PC-9 (cell line): ENCODE measurements at regions not wholly inside any gene's neighbourhood (a gene's known extent, or its start where the extent isn't known, plus 50 kb on each side); places are given as distances from the start of the nearest gene placed in this dataset.

ENCODE experiments used
- EZH2 ChIP-seq: fragments of 200-600 bp; sonication (generic); IDR thresholded peaks from 2 replicates; pipeline ENCODE4 v1.8.0; 2017; ENCODE audit warnings: antibody characterized with exemption, low read depth
- TF ChIP-seq, protein P1 (sequence below): fragments of 200-600 bp; sonication (generic); conservative IDR thresholded peaks from 2 replicates; pipeline ENCODE4 v1.6.1; 2017; ENCODE audit warnings: mixed run types, antibody characterized with exemption, mild to moderate bottlenecking, moderate library complexity

GRCh38 chr5:114204923-114205322, 156.9 kb upstream of the KCNN2 start:
- TF ChIP-seq, protein P1, sequence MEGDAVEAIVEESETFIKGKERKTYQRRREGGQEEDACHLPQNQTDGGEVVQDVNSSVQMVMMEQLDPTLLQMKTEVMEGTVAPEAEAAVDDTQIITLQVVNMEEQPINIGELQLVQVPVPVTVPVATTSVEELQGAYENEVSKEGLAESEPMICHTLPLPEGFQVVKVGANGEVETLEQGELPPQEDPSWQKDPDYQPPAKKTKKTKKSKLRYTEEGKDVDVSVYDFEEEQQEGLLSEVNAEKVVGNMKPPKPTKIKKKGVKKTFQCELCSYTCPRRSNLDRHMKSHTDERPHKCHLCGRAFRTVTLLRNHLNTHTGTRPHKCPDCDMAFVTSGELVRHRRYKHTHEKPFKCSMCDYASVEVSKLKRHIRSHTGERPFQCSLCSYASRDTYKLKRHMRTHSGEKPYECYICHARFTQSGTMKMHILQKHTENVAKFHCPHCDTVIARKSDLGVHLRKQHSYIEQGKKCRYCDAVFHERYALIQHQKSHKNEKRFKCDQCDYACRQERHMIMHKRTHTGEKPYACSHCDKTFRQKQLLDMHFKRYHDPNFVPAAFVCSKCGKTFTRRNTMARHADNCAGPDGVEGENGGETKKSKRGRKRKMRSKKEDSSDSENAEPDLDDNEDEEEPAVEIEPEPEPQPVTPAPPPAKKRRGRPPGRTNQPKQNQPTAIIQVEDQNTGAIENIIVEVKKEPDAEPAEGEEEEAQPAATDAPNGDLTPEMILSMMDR = no peak
- no peak for TF ChIP-seq EZH2
